ENCODE measurements at regions not wholly inside any gene's neighbourhood (a gene's known extent, or its start where the extent isn't known, plus 50 kb on each side); places are given as distances from the start of the nearest gene placed in this dataset.

DNA sequence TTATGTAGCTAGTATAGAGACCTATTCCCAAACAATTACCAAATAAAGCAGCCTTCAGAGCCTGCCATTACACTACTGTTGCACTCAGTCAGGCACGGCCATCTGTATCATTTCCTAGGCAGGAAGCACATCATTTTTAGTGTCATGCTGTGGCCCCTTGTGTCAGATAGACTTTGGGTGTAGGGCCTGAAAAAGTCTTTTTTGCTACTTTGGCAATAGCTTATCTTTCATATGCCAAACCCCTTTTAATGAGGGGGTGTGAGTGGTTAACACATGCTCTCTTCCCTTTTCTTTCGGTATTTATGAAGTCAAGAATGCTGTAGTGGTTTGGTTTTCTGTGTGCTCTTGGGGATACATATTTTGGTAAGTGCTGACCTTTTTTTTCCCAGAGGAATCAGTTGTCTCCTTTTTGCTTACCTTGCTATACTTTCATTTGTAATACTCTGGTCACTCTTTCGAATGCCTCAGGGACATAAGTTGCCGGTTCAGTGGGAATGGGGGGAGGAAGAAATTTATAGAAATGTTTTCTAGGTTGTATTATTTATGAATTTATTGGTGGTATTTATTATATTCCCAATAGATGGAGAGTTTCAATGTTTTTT lies 209.8 kb downstream of the CSNK1G3 start:
- Histone ChIP-seq H3K4me1 (ENCODE audit: insufficient read depth) (no peaks in the 10 kb centered on the region), H3F3A (ENCODE audit: insufficient read depth) (no peaks in the 10 kb centered on the region), H3K9me2 (ENCODE audit: insufficient read depth) (no peaks in the 10 kb centered on the region), H3K9me3 (ENCODE audit: low read depth) (no peaks in the 10 kb centered on the region), H3K79me2 (ENCODE audit: insufficient read depth) (no peaks in the 10 kb centered on the region), H3K27ac (no peak overlapping the region), H3K4me2 (ENCODE audit: unreplicated experiment) (no peak overlapping the region), H3K27me3 (replicated peaks; ENCODE audit: insufficient read depth) (no peaks in the 10 kb centered on the region), H4K20me1 (ENCODE audit: insufficient read depth) (no peaks in the 10 kb centered on the region), H3K9ac (no peak overlapping the region), H3K4me3 (no peak overlapping the region), H3K36me3 (ENCODE audit: low read depth) (no peaks in the 10 kb centered on the region), H2AFZ (no peak overlapping the region)
- in situ Hi-C loops (cut with MboI) = no loop called here
- no peak for TF ChIP-seq EZH2 (IDR thresholded peaks at IDR 0.05; ENCODE audit: insufficient read depth, poor library complexity, severe bottlenecking)
- no peak for TF ChIP-seq EZH2phosphoT487 (IDR thresholded peaks at IDR 0.05; ENCODE audit: insufficient read depth, low read depth)
- no peak for DNase-seq
- 48 to 56% methylated on average over 4 of the region's 4 CpGs for WGBS, 2 experiments (ENCODE audit: low coverage in 1 of 2, low lambda C conversion rate in 2 of 2, missing lambda C conversion rate in 2 of 2)

GRCh38 chr5:123720955-123721354 lies 209.0 kb downstream of the CSNK1G3 start:
- no peak for DNase-seq
- Histone ChIP-seq H3F3A (ENCODE audit: insufficient read depth) (no peaks in the 10 kb centered on the region), H3K27me3 (replicated peaks; ENCODE audit: insufficient read depth) (no peaks in the 10 kb centered on the region), H3K9me3 (ENCODE audit: low read depth) (no peaks in the 10 kb centered on the region), H3K9me2 (ENCODE audit: insufficient read depth) (no peaks in the 10 kb centered on the region), H3K79me2 (ENCODE audit: insufficient read depth) (no peaks in the 10 kb centered on the region), H2AFZ (no peak overlapping the region), H3K36me3 (ENCODE audit: low read depth) (no peaks in the 10 kb centered on the region), H3K4me2 (ENCODE audit: unreplicated experiment) (no peak overlapping the region), H3K4me1 (ENCODE audit: insufficient read depth) (no peaks in the 10 kb centered on the region), H4K20me1 (ENCODE audit: insufficient read depth) (no peaks in the 10 kb centered on the region), H3K4me3 (no peak overlapping the region), H3K9ac (no peak overlapping the region), H3K27ac (no peak overlapping the region)
- in situ Hi-C loops (cut with MboI) = no loop called here
- WGBS, 2 experiments (ENCODE audit: low coverage in 1 of 2, low lambda C conversion rate in 2 of 2, missing lambda C conversion rate in 2 of 2) = 91% methylated on average over 5 of the region's 5 CpGs
- TF ChIP-seq EZH2 (IDR thresholded peaks at IDR 0.05; ENCODE audit: insufficient read depth, poor library complexity, severe bottlenecking) (no peak), EZH2phosphoT487 (IDR thresholded peaks at IDR 0.05; ENCODE audit: insufficient read depth, low read depth) (no peak)

DNA sequence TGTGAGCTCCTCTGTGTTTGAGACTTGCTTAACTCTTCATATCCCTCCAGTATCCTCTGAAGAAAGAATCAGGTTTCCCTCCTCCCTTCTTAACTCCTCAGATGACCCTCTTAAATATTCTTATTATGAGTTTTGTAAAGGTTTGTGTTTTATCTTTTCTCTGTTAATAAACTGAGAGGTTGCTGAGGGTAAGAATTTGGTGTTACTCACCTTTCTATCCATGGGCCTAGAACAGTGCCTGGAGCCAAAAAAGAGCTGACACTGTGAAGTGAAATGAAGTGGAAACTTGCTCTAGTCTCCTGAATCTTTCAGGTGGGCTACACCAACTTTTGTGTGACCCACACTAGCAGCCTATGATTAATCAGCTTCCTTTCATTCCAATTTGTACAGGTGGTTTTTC lies 208.4 kb downstream of the CSNK1G3 start:
- H3K4me1 ChIP-seq (ENCODE audit: insufficient read depth) = no peaks in the 10 kb centered on the region
- no peak overlapping the region for H3K27ac ChIP-seq
- in situ Hi-C loops (cut with MboI) = no loop called here
- H3K4me2 ChIP-seq (ENCODE audit: unreplicated experiment) = no peak overlapping the region
- no peaks in the 10 kb centered on the region for H3F3A ChIP-seq (ENCODE audit: insufficient read depth)
- DNase-seq = no peak
- H4K20me1 ChIP-seq (ENCODE audit: insufficient read depth) = no peaks in the 10 kb centered on the region
- H3K36me3 ChIP-seq (ENCODE audit: low read depth) = no peaks in the 10 kb centered on the region
- no peaks in the 10 kb centered on the region for H3K9me3 ChIP-seq (ENCODE audit: low read depth)
- no peaks in the 10 kb centered on the region for H3K9me2 ChIP-seq (ENCODE audit: insufficient read depth)
- H3K9ac ChIP-seq = no peak overlapping the region
- no peak overlapping the region for H2AFZ ChIP-seq
- no peak for TF ChIP-seq EZH2phosphoT487 (IDR thresholded peaks at IDR 0.05; ENCODE audit: insufficient read depth, low read depth)
- no peak for TF ChIP-seq EZH2 (IDR thresholded peaks at IDR 0.05; ENCODE audit: insufficient read depth, poor library complexity, severe bottlenecking)
- H3K79me2 ChIP-seq (ENCODE audit: insufficient read depth) = no peaks in the 10 kb centered on the region
- no peak overlapping the region for H3K4me3 ChIP-seq
- H3K27me3 ChIP-seq (replicated peaks; ENCODE audit: insufficient read depth) = no peaks in the 10 kb centered on the region

GRCh38 chr5:123719004-123719403 lies 207.0 kb downstream of the CSNK1G3 start:
- no peak overlapping the region for H3K4me2 ChIP-seq (ENCODE audit: unreplicated experiment)
- no peak overlapping the region for H2AFZ ChIP-seq
- no peaks in the 10 kb centered on the region for H3K36me3 ChIP-seq (ENCODE audit: low read depth)
- H3K4me3 ChIP-seq = no peak overlapping the region
- in situ Hi-C loops (cut with MboI) = no loop called here
- no peaks in the 10 kb centered on the region for H3K27me3 ChIP-seq (replicated peaks; ENCODE audit: insufficient read depth)
- WGBS, 2 experiments (ENCODE audit: low coverage in 1 of 2, low lambda C conversion rate in 2 of 2, missing lambda C conversion rate in 2 of 2) = 79 to 88% methylated on average over 3 of the region's 3 CpGs
- TF ChIP-seq EZH2phosphoT487 (IDR thresholded peaks at IDR 0.05; ENCODE audit: insufficient read depth, low read depth) (no peak), EZH2 (IDR thresholded peaks at IDR 0.05; ENCODE audit: insufficient read depth, poor library complexity, severe bottlenecking) (no peak)
- no peaks in the 10 kb centered on the region for H3K9me2 ChIP-seq (ENCODE audit: insufficient read depth)
- H4K20me1 ChIP-seq (ENCODE audit: insufficient read depth) = no peaks in the 10 kb centered on the region
- no peaks in the 10 kb centered on the region for H3K9me3 ChIP-seq (ENCODE audit: low read depth)
- H3K27ac ChIP-seq = no peak overlapping the region
- H3K4me1 ChIP-seq (ENCODE audit: insufficient read depth) = no peaks in the 10 kb centered on the region
- peak; percentile 32 for DNase-seq
- H3K79me2 ChIP-seq (ENCODE audit: insufficient read depth) = no peaks in the 10 kb centered on the region
- no peak overlapping the region for H3K9ac ChIP-seq
- no peaks in the 10 kb centered on the region for H3F3A ChIP-seq (ENCODE audit: insufficient read depth)

- 33 to 48% methylated on average over 1 of the region's 1 CpG for WGBS, 2 experiments (ENCODE audit: low coverage in 1 of 2, low lambda C conversion rate in 2 of 2, missing lambda C conversion rate in 2 of 2)
These were observed 206.3 kb downstream of the CSNK1G3 start for GRCh38 chr5:123718238-123718637.

More at GRCh38 chr5:123718238-123718637, 206.3 kb downstream of the CSNK1G3 start:
- H3K36me3 ChIP-seq (ENCODE audit: low read depth) = no peaks in the 10 kb centered on the region
- H3K4me3 ChIP-seq = no peak overlapping the region
- no peak overlapping the region for H2AFZ ChIP-seq
- no peaks in the 10 kb centered on the region for H4K20me1 ChIP-seq (ENCODE audit: insufficient read depth)
- no peak overlapping the region for H3K27ac ChIP-seq
- H3K9me2 ChIP-seq (ENCODE audit: insufficient read depth) = no peaks in the 10 kb centered on the region
- no peaks in the 10 kb centered on the region for H3K79me2 ChIP-seq (ENCODE audit: insufficient read depth)
- in situ Hi-C loops (cut with MboI) = no loop called here
- no peaks in the 10 kb centered on the region for H3K9me3 ChIP-seq (ENCODE audit: low read depth)
- no peaks in the 10 kb centered on the region for H3K4me1 ChIP-seq (ENCODE audit: insufficient read depth)
- no peak overlapping the region for H3K4me2 ChIP-seq (ENCODE audit: unreplicated experiment)
- no peak overlapping the region for H3K9ac ChIP-seq
- no peak for DNase-seq
- H3F3A ChIP-seq (ENCODE audit: insufficient read depth) = no peaks in the 10 kb centered on the region
- H3K27me3 ChIP-seq (replicated peaks; ENCODE audit: insufficient read depth) = no peaks in the 10 kb centered on the region
- no peak for TF ChIP-seq EZH2 (IDR thresholded peaks at IDR 0.05; ENCODE audit: insufficient read depth, poor library complexity, severe bottlenecking)
- TF ChIP-seq EZH2phosphoT487 (IDR thresholded peaks at IDR 0.05; ENCODE audit: insufficient read depth, low read depth) = no peak
